Retinal pigment epithelial cell (primary cell): ENCODE measurements at regions not wholly inside any gene's neighbourhood (a gene's known extent, or its start where the extent isn't known, plus 50 kb on each side); places are given as distances from the start of the nearest gene placed in this dataset.
A peak's percentile ranks its signal among the peaks of the same experiment; 100 is the strongest.

Source experiments
- DNase-seq: peaks from one replicate; pipeline ENCODE4 v3.0.0-alpha.2; 2010; ENCODE audit warnings: low read depth
- H3K4me3 ChIP-seq: 2 replicates; pipeline ENCODE4 v1.5.1; 2011; ENCODE audit warnings: mild to moderate bottlenecking, low read length, control low read depth, moderate library complexity
- CTCF ChIP-seq: conservative IDR thresholded peaks from 2 replicates; pipeline ENCODE4 v1.5.1; 2011; ENCODE audit warnings: low read depth, low read length, control low read depth, inconsistent platforms

GRCh38 chr2:149664896-149665295, 77.3 kb upstream of the MMADHC start:
- no peak for TF ChIP-seq CTCF
- no peak for DNase-seq
- H3K4me3 ChIP-seq, result no peak overlapping the region

- H3K4me3 ChIP-seq, result no peak overlapping the region
- DNase-seq, result no peak
- no peak for TF ChIP-seq CTCF
Observed at GRCh38 chr2:149662556-149662955, 75.0 kb upstream of the MMADHC start.

GRCh38 chr2:149661844-149662243, 74.3 kb upstream of the MMADHC start:
- peak; percentile 55 for DNase-seq
- H3K4me3 ChIP-seq, result no peak overlapping the region
- no peak for TF ChIP-seq CTCF

- DNase-seq, result no peak
- no peak overlapping the region for H3K4me3 ChIP-seq
- TF ChIP-seq CTCF, result no peak
Observed at GRCh38 chr2:149658553-149658952, 71.0 kb upstream of the MMADHC start.

DNA sequence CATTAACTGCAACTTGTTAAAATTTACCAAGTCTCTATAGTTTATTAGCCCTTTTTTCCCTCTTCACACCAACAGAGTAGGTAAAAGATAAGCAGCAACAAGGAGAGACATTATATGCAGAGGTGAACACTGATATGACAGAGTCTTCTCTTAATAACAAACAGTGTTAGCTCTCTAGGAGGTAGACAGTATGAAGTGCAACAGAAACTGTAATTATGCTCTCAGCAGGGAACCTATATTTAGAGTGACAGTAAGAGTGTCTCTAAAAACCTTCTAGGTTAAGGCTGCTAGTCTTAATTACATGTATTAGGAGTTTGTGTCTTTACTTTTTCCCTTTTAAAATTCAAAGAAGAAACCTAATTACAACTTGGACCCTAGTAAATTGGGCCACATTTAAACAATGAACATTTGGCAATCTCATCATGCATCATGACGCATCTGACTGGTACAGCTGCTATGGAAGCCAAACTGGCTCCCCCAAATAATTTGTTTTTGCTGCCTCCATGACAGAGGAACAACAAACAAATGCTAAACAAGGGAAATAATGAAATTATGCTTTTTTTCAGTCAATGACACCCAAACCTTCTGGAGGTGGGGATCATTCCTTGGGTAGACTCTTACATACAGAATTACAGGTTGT, 69.9 kb upstream of the MMADHC start:
- no peak overlapping the region for H3K4me3 ChIP-seq
- TF ChIP-seq CTCF, result no peak
- DNase-seq, result no peak

DNA sequence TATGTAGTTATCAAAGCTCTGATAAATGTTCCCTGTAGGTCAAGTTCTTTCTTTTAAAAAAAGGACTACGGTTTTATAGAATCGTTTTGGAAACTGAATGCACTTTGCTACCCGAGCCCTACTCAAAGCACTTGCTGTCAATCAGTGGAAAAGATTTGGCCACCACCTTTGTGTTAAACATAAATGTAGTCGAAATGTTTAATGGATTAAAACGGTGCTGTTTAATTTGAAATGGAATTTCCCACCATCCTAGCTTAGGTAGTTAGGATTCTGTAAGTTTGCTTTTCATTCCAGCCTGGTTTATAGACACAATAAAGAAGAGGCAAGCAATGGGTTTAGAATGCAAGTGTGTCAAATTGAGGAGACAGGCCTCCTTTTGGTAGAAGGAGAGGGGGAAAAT, 69.4 kb upstream of the MMADHC start:
- DNase-seq, result no peak
- TF ChIP-seq CTCF, result no peak
- no peak overlapping the region for H3K4me3 ChIP-seq

GRCh38 chr2:149653831-149654445, 66.4 kb upstream of the MMADHC start:
- DNase-seq, result no peak
- H3K4me3 ChIP-seq, result no peak overlapping the region
- TF ChIP-seq CTCF, result no peak
